ENCODE measurements at regions not wholly inside any gene's neighbourhood (a gene's known extent, or its start where the extent isn't known, plus 50 kb on each side); places are given as distances from the start of the nearest gene placed in this dataset.

GRCh38 chr9:28892538-28892937 lies 1319.3 kb upstream of the C9orf72 start:
- FAIRE-seq = no peak

More at GRCh38 chr9:28892538-28892937, 1319.3 kb upstream of the C9orf72 start:
- Histone ChIP-seq H3K27ac (ENCODE audit: extremely low read depth, low read depth, low read length) (no peak overlapping the region), H3K9ac (ENCODE audit: insufficient read depth in 1 of 2, low read depth in 2 of 2, low read length in 2 of 2) (no peak overlapping the region), H3K4me1 (replicated peaks in 1 of 2; ENCODE audit: control insufficient read depth in 2 of 2, insufficient read depth in 2 of 2, low read length in 2 of 2) (no peaks in the 10 kb centered on the region), H3K9me3 (replicated peaks; ENCODE audit: control insufficient read depth, insufficient read depth, low read depth, low read length) (no peaks in the 10 kb centered on the region), H3K4me2 (ENCODE audit: insufficient read depth, low read length) (no peak overlapping the region), H3K79me2 (ENCODE audit: control insufficient read depth, insufficient read depth, low read length) (no peaks in the 10 kb centered on the region), H2AFZ (ENCODE audit: low read depth, low read length) (no peak overlapping the region), H3K36me3 (ENCODE audit: control insufficient read depth, insufficient read depth, low read length) (no peaks in the 10 kb centered on the region), H4K20me1 (replicated peaks; ENCODE audit: control insufficient read depth, insufficient read depth, low read length) (no peaks in the 10 kb centered on the region), H3K27me3 (ENCODE audit: control insufficient read depth in 2 of 2, insufficient read depth in 2 of 2, low read length in 2 of 2) (no peaks in the 10 kb centered on the region), H3K4me3 (no peak overlapping the region), H3K9me1 (ENCODE audit: control insufficient read depth, insufficient read depth, low read length) (no peaks in the 10 kb centered on the region)
- no CpG with 5 or more reads among the region's 1 CpG for WGBS (ENCODE audit: insufficient coverage, low coverage, missing lambda C conversion rate)
- ChIA-PET CTCF (ENCODE audit: low intra/inter-chr PET ratio) (no interaction called here), POLR2A (no interaction called here)
- in situ Hi-C loops (cut with MboI) = no loop called here
- DNase-seq (ENCODE audit: extremely low read depth in 1 of 4, low spot score in 3 of 4) (no peak), ATAC-seq (no peak)
- BruUV-seq (replicated peaks) = no TSS peak
- no peak for TF ChIP-seq IFI16 (CRISPR knock-in tag; IDR thresholded peaks at IDR 0.05)
- TF ChIP-seq NR2C1 (IDR thresholded peaks at IDR 0.05) = no peak
- no peak for TF ChIP-seq NR2C1 (tag; IDR thresholded peaks at IDR 0.05)
- TF ChIP-seq FOXK1 (CRISPR knock-in tag; IDR thresholded peaks at IDR 0.05; ENCODE audit: borderline replicate concordance) = no peak
- TF ChIP-seq ZBTB26 (CRISPR knock-in tag; IDR thresholded peaks at IDR 0.05) = no peak
- no peak for TF ChIP-seq IRF1 (CRISPR knock-in tag; IDR thresholded peaks at IDR 0.05; ENCODE audit: borderline replicate concordance)
- TF ChIP-seq EWSR1 (IDR thresholded peaks at IDR 0.05; ENCODE audit: borderline replicate concordance, low read depth, partially characterized antibody) = no peak
- no peak for TF ChIP-seq EGR1 (conservative IDR thresholded peaks at IDR 0.05)
- TF ChIP-seq PYGO2 (tag; IDR thresholded peaks at IDR 0.05) = no peak
- TF ChIP-seq HNRNPH1 (optimal IDR thresholded peaks at IDR 0.05; ENCODE audit: low read depth, low read length) = no peak
- no peak for TF ChIP-seq BCLAF1 (IDR thresholded peaks at IDR 0.05; ENCODE audit: borderline replicate concordance in 1 of 2, control insufficient read depth in 1 of 2, low read depth in 2 of 2, low read length in 1 of 2)
- intact Hi-C loops (cut with micrococcal nuclease) = no loop called here

Measured in K562 (cell line).